Suprapubic skin (tissue), 3 donors: ENCODE measurements at regions not wholly inside any gene's neighbourhood (a gene's known extent, or its start where the extent isn't known, plus 50 kb on each side); places are given as distances from the start of the nearest gene placed in this dataset.

Experiments
- EP300 ChIP-seq: sonication (generic); formaldehyde crosslinking; IDR thresholded peaks from one replicate; pipeline ENCODE4 v1.6.1; 2017; ENCODE audit warnings: antibody characterized with exemption
- POLR2A ChIP-seq, 2 donors: fragments of 450-650 bp; IDR thresholded peaks; one replicate each; pipeline ENCODE4 v1.6.1; 2017; ENCODE audit warnings: antibody characterized with exemption in 2 of 2, mild to moderate bottlenecking in 2 of 2, moderate library complexity in 2 of 2
- TF ChIP-seq, protein P1 (sequence below), 2 donors: fragments of 200-600 bp in 1 of 2; fragments of 450-650 bp in 1 of 2; sonication (generic) in 1 of 2; IDR thresholded peaks; one replicate each; pipeline ENCODE4 v1.5.1; 2016 to 2019; ENCODE audit warnings: antibody characterized with exemption in 2 of 2, mild to moderate bottlenecking in 1 of 2, moderate library complexity in 1 of 2

DNA sequence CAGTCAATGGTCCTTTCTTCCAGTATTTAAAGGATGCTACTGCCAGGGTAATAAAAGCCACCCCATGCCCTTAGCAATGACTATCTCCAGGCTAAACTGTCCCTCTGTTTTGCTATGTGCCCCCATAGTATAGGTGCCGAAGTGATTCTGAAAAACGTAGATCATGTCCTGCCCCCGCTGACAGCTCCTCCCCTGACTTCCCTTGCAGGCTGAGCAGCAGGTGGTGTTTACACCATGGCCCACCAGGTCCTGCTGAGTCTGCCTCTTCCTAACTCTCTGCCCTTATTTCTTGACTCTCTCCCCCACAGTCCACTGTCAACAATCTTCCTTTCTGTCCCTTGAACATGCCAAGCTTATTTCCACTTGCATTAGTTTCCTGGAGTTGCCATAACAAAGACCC lies 352.5 kb upstream of the TSHZ2 start:
- TF ChIP-seq, protein P1, sequence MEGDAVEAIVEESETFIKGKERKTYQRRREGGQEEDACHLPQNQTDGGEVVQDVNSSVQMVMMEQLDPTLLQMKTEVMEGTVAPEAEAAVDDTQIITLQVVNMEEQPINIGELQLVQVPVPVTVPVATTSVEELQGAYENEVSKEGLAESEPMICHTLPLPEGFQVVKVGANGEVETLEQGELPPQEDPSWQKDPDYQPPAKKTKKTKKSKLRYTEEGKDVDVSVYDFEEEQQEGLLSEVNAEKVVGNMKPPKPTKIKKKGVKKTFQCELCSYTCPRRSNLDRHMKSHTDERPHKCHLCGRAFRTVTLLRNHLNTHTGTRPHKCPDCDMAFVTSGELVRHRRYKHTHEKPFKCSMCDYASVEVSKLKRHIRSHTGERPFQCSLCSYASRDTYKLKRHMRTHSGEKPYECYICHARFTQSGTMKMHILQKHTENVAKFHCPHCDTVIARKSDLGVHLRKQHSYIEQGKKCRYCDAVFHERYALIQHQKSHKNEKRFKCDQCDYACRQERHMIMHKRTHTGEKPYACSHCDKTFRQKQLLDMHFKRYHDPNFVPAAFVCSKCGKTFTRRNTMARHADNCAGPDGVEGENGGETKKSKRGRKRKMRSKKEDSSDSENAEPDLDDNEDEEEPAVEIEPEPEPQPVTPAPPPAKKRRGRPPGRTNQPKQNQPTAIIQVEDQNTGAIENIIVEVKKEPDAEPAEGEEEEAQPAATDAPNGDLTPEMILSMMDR (IDR thresholded peaks at IDR 0.05): no peak
- TF ChIP-seq EP300: no peak
- no peak for TF ChIP-seq POLR2A (IDR thresholded peaks at IDR 0.05)
